ENCODE measurements at regions not wholly inside any gene's neighbourhood (a gene's known extent, or its start where the extent isn't known, plus 50 kb on each side); places are given as distances from the start of the nearest gene placed in this dataset.
"Not testable (repeated sequence)": the region's sequence is repeated elsewhere in the genome, so short reads cannot be mapped to it uniquely, and the experiment has no call there.

DNA sequence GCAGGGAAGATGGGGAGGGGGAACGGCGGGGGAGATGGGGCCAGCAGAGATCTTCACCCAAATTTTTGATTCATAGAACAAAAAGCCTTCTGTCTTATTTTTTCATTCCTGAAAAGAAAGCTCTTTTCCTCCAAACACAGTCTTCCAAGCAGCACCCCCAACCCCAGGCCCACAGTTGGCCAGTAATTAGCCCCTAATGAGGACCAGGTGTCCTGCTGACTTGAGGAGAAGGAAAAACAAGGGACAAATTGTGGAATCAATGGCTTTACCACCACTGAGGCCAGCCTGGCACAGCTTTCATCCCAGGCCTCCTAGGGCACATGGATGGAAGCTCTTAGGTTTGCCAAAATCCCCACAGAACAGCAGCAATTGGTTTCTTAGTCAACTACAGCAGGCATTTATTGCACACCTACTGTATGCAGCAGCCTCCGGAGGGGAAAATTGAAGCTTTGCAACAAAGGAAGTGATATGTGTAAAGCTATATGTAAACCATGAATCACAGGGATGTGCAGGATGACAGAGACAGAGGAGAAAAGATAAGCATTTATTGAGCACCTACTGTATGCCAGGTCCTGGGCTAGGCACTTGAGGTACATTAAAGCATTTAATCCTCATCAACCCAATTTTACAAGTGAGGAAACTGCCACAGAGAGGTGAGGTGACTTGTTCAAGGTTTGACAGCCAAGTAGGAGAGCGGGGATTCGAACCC lies 199.5 kb downstream of the TBC1D2B start:
- DNase-seq (ENCODE audit: low spot score) = no peak

DNA sequence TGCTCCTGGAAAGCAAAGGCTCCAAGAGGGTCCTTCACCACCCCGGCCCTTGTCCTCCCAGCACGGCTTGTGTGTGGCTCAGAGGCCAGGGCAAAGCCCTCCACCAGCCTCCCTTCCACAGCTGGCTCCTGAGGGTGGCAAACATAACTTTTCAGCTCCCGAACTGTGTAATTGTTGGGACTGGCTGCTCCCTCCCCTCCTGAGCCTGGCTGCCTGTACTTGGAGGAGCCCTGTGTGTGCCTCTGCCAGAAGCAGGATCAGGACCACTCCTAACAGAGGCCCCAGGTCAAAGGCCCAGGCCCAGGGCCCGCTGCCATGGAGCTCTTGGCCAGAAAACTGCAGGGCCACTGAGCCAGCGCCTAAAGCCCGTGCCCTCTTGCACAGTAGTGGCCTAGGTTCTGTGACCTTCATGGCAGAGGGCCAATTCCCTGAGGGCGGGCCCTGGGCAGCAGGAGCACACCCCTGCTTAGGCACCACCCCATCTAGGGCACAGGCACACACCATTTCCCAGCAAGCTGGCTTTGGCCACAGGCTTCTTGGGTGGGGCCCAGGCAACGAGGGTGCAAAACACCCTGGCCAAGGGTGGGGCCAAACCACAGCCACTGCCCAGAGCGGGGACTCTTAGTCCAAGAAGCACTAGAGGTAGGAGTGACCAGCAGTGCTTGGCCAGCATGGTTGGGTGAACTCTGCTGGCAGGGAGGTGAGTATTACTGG lies 201.2 kb downstream of the TBC1D2B start:
- DNase-seq (ENCODE audit: low spot score) = not testable (repeated sequence)

DNA sequence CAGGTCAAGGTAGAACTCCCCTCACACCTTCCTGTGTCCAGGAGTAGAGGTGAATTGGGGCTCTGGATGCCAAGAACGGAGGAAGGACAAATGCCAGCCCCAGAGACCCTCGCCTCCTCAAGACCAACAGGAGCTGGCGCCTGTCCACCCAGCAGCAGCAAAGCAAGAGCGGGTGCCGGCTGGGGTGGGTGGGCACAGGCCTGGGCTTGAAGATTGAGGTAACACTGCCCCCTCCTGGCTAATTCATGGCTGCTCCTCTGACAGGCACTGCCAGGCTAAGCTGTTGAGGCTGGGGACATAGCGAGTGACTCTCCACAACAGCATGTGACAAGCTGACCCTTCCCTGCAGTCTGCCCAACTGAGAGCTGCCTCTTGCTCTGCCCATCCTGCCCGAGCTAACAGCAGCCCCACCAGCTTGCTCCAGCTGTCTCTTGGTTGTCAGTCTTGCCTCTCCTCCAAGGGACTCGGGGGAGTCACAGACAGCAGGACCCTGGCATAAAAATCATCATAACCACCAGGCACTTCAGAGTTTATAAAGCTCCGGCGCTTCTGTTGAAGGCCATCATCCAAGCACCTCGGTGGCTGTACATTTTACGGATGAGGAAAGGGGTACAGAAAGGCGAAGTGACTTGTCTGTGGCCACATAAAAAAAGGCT lies 202.3 kb downstream of the TBC1D2B start:
- DNase-seq (ENCODE audit: low spot score) = peak; percentile 53

DNA sequence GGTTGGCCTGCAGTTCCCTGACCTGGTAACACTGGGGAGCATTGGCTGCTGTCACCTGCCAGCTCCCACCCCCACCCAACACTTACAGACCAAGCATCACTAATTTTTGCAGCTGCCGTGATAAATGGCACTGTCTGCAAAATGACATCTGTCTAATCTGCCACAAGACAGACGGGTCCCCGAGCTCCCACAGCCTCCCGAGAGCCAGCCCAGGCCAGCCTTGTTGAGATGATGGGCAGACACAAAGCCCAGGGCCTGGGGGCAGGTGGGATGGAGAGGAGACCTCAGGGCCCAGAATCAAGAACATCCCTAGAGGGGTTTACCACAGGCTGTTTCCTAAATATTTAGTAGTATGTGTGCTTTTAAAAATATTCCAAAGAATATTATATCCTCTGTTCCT lies 203.4 kb downstream of the TBC1D2B start:
- DNase-seq (ENCODE audit: low spot score) = no peak

DNA sequence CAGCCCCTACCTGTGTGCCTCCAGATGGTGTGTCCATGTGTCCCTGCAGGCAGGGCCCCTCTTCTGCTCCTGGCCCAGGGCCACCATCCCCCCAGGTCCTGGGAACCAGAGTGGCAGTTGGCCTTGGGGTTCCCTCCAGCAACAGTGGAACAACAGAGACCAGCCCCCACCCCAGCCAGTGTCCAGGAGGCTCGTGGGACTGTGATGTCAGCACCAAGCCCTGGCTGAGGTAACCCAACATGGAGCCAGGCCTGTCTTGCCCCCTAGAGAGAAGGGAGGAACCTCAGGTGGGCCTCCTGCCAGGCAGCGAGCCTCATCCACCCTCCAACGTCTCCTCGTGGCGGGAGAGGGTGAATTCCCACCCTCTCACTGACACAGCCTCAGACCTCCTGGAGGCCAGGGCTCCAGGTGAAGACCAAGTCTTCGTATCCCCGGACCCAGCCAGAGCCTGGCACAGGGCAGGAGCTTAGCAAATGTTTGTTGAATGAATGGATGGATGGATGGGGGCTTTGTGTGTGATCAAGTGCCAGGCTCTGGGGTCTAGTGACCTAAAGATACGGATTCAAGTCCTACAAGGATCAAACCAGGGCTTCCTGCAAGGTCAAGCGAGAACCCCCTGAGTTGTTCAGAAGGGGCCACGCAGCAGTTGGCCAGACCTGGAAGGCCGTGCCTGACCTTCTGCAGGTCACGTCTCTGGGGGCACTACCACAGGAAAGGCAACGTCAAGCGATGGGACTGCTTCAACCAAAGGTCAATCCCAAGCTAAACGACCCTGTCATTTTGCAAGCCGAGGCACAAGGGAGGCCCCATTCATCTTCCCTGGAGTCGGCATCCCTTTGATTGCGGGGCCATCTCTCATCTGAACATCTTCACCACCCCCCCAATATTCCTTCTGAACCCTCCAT lies 204.7 kb downstream of the TBC1D2B start:
- DNase-seq (ENCODE audit: low spot score) = not testable (repeated sequence)

DNA sequence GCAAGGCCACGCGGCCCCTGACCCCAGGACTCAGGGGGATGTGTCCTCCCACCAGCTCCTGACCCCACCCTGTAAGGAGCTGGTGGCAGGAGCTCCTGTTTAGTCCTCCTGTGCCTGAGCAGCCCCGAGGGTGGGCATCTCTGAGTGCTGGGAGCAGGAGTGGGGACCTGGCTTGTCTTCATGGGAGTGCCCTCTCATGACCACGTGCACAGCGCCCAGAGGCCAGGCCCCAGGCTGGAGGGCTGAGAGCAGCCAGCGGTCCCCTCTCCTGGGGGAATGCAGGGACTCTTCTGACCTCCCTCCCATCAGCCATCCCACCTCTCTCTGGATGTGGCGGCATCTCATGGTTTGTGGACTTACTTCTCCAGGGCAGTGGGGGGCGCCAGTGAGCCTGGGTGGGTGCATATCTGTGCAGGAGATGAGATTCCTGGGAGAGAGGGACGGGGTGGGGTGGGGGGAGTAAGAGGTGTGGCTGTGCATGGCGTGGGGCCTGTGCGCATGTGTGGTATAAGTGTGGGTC lies 205.6 kb downstream of the TBC1D2B start:
- no peak for DNase-seq (ENCODE audit: low spot score)

DNA sequence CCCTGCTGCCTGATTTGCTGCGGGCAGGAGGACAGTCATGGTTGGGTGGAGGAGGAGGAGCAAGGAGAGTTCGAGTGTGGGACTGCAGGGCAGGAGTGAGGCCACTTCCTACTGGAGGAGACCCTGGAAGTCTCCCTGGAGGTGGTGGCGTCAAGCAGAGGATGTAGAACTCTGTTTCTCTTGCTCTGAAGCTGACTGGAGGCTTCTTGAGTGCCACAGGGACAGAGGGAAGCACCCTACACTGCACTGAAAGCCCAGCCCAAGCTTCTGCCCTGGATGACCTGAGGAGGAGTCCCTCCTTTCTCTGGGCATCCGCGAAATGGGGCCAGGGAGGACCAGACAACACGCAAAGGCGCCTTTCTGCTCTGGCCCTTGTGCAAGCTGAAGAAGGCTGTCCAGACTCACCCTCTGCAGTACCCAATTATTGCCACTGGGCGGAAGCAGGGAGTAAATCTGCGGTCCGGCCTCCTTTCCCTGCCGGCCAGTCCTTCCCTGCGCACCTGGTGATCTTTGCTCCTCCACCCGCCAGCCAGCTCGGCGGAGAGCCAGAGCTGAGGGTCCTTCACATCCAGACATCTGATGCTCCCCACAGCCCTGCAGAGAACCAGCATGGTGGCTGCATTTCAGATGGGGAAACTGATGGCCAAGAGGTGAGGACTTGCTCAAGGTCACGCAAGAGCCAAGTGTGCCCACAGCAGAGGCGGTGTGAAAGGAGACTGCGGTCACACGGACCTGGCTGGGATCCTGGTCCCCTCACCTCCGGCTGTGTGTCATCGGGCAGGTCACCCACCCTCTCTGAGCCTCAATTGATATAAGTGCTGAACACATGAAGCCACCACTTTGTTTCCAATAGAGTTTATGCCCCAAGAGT lies 207.1 kb downstream of the TBC1D2B start:
- peak; percentile 83 for DNase-seq (ENCODE audit: low spot score)

DNA sequence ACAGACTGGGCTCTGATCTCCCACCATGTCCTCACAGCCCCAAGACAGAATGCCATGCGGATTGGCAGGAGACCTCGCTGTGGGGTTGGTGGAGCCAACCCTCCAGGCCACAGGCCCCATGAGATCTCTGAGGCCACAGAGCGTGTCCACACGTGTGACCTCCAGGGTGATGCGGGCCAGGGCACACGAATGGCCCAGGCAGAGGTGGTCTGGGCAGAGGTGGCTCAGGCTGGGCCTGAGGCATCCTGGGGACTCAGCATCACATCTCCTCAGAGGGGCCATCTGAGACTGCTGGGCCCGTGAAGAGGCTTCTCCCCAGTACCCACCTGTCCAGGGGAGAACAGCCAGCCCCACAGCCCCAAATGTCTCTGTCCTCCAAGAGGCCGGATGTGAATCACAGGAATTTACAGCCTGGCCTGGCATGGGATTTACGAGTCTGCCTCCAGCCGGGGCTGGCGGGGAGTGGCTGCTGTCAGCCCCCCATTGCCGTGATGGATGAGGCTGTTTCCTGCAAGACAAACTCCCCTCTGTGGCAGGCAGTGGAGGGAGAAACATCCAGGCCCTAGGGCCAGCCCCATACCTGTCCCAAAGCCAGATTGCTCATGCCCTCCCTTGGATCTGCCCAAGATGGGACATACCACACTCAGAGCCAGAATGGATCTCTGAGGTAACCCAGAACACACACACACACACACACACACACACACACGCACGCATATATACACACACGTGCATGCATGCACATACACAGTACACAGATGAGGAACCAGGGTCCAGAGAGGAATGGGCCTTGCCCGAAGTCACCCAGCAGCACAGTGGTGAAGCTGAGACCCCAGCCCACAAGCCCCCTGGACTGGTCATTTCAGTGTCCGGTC lies 208.3 kb downstream of the TBC1D2B start:
- no peak for DNase-seq (ENCODE audit: low spot score)

DNA sequence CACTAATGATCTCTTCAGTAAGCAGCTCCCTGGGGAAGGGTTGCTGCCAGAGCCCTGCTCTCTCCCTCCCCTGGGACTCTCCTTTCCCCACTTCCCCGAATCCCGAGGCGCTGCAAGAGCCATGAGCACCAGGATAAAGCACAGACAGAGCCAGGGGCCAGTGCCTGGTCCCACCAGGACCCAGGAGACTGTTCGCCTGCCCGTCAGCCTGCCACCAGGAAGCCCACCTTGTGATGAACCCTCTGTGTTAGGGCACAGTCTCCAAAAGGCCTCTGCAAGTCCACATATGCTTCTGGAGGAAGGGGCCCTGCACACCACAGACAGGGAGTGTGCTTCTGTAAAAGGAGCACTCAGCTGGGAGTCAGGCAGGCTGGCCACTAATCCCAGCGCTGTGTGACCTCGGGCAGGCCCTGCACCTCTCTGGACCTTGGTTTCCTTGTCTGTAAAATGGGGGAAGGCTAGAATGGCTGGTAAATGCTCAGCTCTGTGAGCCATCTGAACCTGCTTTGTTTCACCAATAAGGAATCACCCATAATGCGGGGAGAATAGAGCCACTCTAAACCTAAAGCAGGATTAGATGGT lies 209.4 kb downstream of the TBC1D2B start:
- DNase-seq (ENCODE audit: low spot score) = not testable (repeated sequence)

DNA sequence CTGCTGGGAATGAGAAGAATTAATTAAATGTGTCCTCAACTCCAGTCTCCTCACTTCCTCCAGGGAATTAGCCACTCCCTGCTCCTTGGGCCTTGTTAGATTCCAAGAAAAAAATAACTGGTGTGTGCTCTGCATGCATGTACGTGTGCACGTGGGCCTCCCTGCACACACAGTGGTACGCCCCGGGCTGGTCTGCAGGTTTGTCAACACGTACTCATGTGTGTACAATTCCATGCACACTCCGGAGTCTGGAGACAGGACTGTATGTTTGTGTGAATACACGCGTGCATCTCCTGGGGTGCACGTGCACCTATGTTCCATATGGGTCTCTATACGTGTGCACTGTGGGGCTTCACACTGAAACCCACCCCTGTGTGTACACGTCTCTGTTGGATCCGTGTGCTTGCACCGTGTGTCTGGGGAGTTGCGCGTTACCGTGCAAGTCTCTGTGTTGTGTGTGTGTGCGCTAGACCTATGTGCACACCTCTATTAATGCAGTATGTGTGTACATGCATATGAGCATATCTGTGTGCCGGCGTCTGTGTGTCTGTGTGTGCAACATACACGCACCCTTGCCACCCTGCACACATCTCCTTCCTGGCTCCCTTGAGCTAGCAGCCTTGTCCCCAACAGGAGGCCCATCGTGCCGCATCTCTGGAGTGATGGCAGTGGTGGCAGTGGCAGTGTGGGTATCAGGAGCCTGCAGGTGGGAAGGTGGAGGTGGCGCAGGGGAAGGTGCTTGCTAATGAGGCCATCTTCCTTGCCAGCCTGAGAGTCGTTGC lies 210.1 kb downstream of the TBC1D2B start:
- DNase-seq (ENCODE audit: low spot score) = no peak

DNA sequence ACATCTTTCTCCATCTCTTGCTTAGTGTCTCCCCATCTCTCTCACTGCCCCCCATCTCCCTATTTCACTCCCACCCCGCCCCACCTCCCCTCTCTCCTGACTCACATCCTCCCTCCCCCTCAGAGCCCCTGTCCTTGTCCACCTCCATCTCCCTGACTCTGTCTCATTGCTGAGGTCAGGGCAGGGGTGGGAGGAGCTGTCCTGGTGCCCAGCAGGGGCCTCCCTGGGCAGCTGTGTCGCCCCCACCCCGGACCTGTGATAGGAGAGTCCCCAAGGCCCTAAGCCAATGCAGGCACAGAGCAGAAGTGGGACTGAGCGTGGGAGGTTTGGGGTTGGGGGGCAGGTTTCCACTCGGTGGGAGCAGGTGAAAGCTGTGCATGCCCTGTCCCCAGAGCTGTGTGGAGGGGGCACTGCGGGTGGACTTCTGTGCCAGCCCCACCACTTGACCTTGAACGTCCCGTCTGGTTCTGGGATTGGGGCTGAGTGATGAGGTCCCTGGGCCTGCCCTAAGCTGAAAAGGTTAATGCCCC lies 210.8 kb downstream of the TBC1D2B start:
- no peak for DNase-seq (ENCODE audit: low spot score)

DNA sequence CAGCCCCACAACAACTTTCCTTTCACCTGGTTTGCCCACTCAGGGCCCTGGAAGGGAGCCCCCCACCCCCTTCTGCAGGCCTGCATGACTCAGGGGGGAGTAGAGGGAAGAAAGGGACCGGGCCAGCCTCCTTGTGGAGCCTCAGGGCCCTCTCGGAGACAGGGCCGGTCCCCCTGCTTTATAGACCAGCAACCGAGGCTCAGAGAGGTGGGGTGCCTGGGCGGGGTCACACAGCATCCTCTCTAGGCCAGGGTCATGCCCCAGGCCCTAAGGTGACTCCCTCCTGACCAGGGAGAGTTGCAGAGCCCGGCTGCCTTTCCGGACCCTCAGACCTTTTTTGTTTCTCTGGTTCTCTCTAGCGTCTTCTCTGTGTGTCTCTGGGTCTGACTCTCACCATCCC lies 211.3 kb downstream of the TBC1D2B start:
- no peak for DNase-seq (ENCODE audit: low spot score)

DNA sequence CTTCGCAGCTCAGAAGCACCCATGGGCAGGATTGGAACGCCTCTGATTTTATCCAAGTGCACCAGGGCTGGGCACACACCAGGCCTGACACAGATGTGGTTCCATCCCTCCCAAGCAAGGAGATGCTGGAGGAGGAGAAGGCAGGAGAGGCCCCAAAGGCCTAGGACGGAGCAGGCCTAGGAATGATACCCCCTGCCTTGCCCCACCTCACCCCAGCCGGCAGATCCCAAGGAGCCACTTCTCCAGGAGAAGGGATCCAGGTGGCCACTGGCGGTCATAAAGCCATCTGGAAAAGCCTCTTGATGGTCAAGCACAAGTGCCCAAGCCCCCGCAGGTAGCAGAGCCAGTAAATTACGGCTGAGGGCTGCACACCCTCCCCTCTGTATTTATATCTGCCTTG lies 211.8 kb downstream of the TBC1D2B start:
- DNase-seq (ENCODE audit: low spot score) = no peak

DNA sequence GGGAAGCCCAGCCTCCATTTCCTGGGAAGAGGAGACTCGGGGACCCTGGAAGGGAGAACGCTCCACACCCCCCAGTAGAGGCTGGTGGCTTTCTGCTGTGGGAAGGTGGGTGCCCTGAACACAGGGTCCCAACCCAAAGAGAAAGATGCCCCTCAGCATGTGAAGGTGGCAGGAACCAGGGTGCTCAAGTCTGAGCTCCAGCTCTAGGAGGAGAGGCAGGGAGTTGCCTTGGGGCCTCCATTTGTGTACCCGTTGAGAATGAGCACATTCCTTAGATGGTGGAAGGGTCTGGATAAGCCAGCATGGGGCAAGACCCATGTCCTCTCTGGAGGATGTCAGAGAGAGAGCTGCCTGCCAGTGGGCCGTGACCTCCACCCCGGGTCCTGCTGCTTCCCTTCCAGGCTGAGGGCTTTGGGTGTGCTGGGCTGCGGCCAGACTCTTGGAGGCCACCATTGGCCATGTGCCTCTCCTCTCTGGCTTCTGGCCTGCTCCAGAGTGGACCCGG lies 212.4 kb downstream of the TBC1D2B start:
- no peak for DNase-seq (ENCODE audit: low spot score)

DNA sequence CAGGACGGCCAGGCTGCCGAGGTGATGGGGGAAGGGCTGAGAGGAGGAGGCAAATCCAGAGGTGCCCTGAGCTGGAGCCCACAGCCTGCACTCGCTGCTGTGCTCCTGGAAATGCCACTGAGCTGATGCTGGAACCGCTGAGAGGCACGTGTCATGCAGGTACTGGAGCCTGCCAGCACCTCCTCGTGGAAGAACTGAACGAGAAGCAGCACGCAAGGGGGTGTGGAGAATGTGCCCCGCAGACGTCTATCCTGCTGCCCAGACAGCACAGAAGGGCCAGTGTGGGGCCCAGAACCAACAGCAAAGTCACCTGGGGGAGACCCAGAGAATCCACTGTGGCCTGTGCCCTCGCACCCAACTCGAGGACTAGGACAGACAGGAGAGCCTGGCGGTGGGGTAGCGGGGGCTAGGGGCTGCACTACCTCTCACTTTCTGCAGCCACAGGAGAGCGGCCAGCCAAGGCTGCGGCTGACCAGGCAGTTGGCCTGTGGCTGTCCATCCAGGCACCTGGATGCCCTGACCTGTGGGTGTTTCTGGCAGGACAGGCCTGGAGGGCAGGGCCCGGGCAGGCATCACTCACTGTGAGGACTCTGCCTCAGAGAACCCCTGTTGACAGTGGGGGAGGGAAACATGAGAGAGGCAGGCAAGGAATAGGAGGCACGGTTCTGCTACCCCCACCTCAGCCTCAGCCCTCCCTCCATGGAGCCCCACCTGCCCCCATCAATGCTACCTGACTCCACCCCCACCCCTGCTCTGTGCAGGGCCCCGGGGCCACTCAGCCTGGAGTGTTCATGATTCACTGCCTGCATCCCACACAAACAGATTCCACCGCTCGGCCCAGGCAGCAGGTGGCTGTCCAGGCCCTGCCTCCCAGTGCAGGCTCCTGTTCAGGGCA lies 213.1 kb downstream of the TBC1D2B start:
- DNase-seq (ENCODE audit: low spot score) = no peak

DNA sequence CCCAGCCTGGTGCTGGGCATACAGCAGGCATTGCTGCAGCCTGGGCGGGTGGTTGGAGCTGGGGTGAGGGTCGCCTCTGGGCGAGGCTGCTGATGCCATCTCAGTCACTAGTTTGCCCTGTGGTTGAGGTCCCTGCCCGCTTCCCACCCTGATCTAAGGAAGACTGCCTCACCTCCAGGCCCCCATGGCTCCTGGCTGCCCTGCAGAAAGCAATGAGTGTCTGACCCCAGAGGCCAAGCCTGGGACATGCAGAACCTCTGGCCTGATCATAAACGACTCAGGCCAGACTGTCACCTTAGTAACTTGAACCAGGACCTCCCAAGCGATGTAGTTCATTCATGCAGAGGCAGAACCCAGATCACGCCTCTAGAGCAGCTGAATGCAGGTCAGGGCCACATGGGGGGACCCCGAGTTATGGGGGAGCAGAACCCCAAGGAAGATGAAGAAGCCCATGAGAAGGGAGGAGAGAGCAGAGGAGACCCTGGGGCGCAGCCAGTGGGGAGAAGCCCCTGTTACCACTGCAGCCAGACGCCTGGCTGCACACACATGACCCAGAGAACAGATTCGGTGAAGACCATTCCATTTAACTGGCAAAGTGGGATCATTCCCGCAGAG lies 213.9 kb downstream of the TBC1D2B start:
- no peak for DNase-seq (ENCODE audit: low spot score)

DNA sequence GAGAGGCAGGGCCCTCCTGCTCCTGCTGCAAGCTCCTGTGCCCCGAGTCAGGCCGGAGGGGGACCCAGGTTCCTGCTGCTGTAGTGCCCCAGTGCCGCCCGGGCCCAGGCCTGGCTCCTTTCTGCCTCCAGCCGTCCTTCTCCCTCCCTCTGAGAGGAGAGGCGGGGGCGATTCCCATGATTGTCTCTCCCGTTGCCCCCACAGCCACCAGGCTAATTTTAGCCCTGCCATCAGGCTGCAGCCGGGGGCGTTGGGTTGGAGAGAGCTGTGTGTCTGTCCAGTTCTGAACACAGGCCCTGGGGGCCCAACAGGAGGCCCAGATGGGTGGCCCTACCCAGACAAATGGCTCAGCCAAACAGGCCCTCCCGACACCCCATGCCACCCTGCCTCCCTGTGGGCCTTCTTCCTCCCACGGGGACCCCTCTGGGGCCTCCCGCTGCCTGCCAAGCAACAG lies 214.8 kb downstream of the TBC1D2B start:
- no peak for DNase-seq (ENCODE audit: low spot score)
